ENCODE measurements at regions not wholly inside any gene's neighbourhood (a gene's known extent, or its start where the extent isn't known, plus 50 kb on each side); places are given as distances from the start of the nearest gene placed in this dataset.

GRCh38 chr9:107690021-107690420 lies 200.5 kb upstream of the KLF4 start:
- in situ Hi-C loops (cut with MboI; ENCODE audit: low sequenced_read_pairs, unreplicated experiment): no loop called here
- DNase-seq (ENCODE audit: low spot score): no peak
- TF ChIP-seq CTCF (IDR thresholded peaks at IDR 0.05; ENCODE audit: borderline replicate concordance, control extremely low read depth, extremely low read depth, insufficient read depth, missing control alignments): no peak

GRCh38 chr9:107688728-107689127 lies 199.2 kb upstream of the KLF4 start:
- DNase-seq (ENCODE audit: low spot score): no peak
- in situ Hi-C loops (cut with MboI; ENCODE audit: low sequenced_read_pairs, unreplicated experiment): no loop called here
- no peak for TF ChIP-seq CTCF (IDR thresholded peaks at IDR 0.05; ENCODE audit: borderline replicate concordance, control extremely low read depth, extremely low read depth, insufficient read depth, missing control alignments)

GRCh38 chr9:107685901-107686300 lies 196.3 kb upstream of the KLF4 start:
- TF ChIP-seq CTCF (IDR thresholded peaks at IDR 0.05; ENCODE audit: borderline replicate concordance, control extremely low read depth, extremely low read depth, insufficient read depth, missing control alignments): no peak
- no peak for DNase-seq (ENCODE audit: low spot score)
- in situ Hi-C loops (cut with MboI; ENCODE audit: low sequenced_read_pairs, unreplicated experiment): no loop called here

- in situ Hi-C loops (cut with MboI; ENCODE audit: low sequenced_read_pairs, unreplicated experiment): no loop called here
- no peak for TF ChIP-seq CTCF (IDR thresholded peaks at IDR 0.05; ENCODE audit: borderline replicate concordance, control extremely low read depth, extremely low read depth, insufficient read depth, missing control alignments)
- no peak for DNase-seq (ENCODE audit: low spot score)
Measured at GRCh38 chr9:107685376-107685775, 195.8 kb upstream of the KLF4 start.

- in situ Hi-C loops (cut with MboI; ENCODE audit: low sequenced_read_pairs, unreplicated experiment): no loop called here
- TF ChIP-seq CTCF (IDR thresholded peaks at IDR 0.05; ENCODE audit: borderline replicate concordance, control extremely low read depth, extremely low read depth, insufficient read depth, missing control alignments): no peak
- DNase-seq (ENCODE audit: low spot score): no peak
Measured at GRCh38 chr9:107684224-107684623, 194.7 kb upstream of the KLF4 start.

GRCh38 chr9:107683566-107683965 lies 194.0 kb upstream of the KLF4 start:
- in situ Hi-C loops (cut with MboI; ENCODE audit: low sequenced_read_pairs, unreplicated experiment): no loop called here
- TF ChIP-seq CTCF (IDR thresholded peaks at IDR 0.05; ENCODE audit: borderline replicate concordance, control extremely low read depth, extremely low read depth, insufficient read depth, missing control alignments): no peak
- no peak for DNase-seq (ENCODE audit: low spot score)

GRCh38 chr9:107681988-107682387 lies 192.4 kb upstream of the KLF4 start:
- no peak for TF ChIP-seq CTCF (IDR thresholded peaks at IDR 0.05; ENCODE audit: borderline replicate concordance, control extremely low read depth, extremely low read depth, insufficient read depth, missing control alignments)
- DNase-seq (ENCODE audit: low spot score): no peak
- in situ Hi-C loops (cut with MboI; ENCODE audit: low sequenced_read_pairs, unreplicated experiment): no loop called here
